ENCODE measurements at regions not wholly inside any gene's neighbourhood (a gene's known extent, or its start where the extent isn't known, plus 50 kb on each side); places are given as distances from the start of the nearest gene placed in this dataset.

DNA sequence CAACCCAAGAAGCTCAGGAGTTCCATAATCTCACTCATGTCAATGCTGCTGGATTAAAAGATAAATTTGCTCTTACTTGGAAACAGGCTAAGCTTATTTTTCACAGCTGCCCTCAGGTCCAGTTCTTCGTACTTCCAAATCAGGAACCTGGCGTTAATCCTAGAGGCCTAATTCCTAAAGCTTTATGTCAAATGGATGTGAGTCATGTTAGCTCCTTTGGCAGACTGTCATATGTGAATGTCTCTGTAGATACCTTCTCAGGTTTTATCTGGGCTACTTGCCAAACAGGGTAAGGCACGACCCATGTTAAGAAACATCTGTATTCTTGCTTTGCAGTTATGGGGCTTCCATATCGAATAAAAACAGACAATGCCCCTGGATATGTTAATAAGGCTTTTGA lies 504.6 kb downstream of the ALG10 start:
- in situ Hi-C loops (cut with MboI; ENCODE audit: low pct_unique_long_range_greater_than_20kb, low sequenced_read_pairs) = no loop called here
- no peak for DNase-seq

- in situ Hi-C loops (cut with MboI; ENCODE audit: low pct_unique_long_range_greater_than_20kb, low sequenced_read_pairs) = no loop called here
- no peak for DNase-seq
Measured at GRCh38 chr12:34547276-34547675, 525.0 kb downstream of the ALG10 start.

DNA sequence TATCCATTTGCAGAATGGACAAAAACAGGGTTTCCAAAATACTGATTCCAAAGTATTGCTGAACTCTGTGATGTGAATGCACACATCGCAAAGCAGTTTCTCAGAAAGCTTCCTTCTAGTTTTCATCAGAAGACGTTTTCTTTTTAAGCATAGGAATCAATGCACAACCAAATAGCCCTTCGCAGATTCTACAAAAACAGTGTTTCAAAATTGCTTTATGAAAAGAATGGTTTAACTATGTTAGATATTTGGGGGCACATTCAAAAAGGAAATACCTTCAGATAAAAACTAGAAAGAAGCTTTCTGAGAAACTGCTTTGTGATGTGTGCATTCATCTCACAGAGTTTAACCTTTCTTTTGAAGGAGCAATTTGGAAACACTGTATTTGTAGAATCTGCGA lies 569.7 kb downstream of the ALG10 start:
- in situ Hi-C loops (cut with MboI; ENCODE audit: low pct_unique_long_range_greater_than_20kb, low sequenced_read_pairs) = no loop called here
- no peak for DNase-seq

DNA sequence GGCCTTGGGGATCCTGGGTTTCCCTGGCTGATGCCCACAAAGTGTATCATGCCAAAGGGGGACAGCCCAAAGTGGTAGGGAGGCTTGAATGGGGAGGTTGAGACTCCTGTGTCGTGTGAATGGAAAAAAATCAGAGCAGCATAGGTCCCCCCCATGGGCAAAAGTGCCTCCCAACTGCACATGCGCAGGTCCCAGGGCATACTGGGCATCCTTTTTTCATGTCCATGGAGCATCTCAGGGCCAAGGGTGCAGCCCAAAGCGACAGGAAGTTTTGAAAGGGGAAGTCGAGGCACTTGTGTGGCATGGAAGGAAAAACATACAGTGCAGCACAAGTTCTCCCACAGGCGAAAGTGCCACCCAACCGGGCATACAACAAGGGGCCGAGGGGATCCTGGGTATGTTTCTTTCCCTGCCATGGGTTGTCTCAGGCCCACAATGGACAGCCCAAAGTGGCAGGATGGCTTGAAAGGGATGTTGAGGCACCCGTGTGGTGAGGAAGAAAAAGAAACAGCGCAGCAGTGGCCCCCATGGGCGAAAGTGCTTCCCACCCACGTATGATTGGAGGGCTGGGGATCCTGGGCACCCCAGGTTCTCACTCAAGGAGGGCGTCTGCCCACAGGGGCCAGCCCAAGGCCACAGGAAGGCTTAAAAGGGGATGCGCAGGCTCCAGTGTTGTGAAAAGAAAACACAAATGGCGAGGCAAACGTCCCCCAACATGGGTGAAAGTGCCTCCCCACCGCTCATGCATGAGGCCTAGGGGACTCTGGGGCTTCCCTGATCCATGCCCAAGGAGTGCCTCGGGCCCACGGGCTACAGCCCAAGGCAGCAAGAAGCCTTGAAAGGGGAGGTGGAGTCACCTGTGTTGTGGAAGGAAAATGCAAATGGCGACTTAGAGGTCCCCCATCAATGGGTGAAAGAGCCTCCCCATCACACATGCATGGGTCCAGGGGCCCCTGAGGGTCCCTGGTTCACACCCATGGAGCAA lies 573.7 kb downstream of the ALG10 start:
- in situ Hi-C loops (cut with MboI; ENCODE audit: low pct_unique_long_range_greater_than_20kb, low sequenced_read_pairs) = no loop called here

GRCh38 chr12:34597548-34598351 lies 575.5 kb downstream of the ALG10 start:
- in situ Hi-C loops (cut with MboI; ENCODE audit: low pct_unique_long_range_greater_than_20kb, low sequenced_read_pairs) = no loop called here

More for the DNA sequence above, 573.7 kb downstream of the ALG10 start:
- no peak for DNase-seq

GRCh38 chr12:34598352-34598827 lies 576.1 kb downstream of the ALG10 start:
- no peak for DNase-seq
- in situ Hi-C loops (cut with MboI; ENCODE audit: low pct_unique_long_range_greater_than_20kb, low sequenced_read_pairs) = no loop called here

More at GRCh38 chr12:34597548-34598351, 575.5 kb downstream of the ALG10 start:
- DNase-seq = no peak

GRCh38 chr12:34598851-34599529 lies 576.7 kb downstream of the ALG10 start:
- in situ Hi-C loops (cut with MboI; ENCODE audit: low pct_unique_long_range_greater_than_20kb, low sequenced_read_pairs) = no loop called here
- no peak for DNase-seq

GRCh38 chr12:34599530-34600513 lies 577.5 kb downstream of the ALG10 start:
- in situ Hi-C loops (cut with MboI; ENCODE audit: low pct_unique_long_range_greater_than_20kb, low sequenced_read_pairs) = no loop called here
- no peak for DNase-seq

DNA sequence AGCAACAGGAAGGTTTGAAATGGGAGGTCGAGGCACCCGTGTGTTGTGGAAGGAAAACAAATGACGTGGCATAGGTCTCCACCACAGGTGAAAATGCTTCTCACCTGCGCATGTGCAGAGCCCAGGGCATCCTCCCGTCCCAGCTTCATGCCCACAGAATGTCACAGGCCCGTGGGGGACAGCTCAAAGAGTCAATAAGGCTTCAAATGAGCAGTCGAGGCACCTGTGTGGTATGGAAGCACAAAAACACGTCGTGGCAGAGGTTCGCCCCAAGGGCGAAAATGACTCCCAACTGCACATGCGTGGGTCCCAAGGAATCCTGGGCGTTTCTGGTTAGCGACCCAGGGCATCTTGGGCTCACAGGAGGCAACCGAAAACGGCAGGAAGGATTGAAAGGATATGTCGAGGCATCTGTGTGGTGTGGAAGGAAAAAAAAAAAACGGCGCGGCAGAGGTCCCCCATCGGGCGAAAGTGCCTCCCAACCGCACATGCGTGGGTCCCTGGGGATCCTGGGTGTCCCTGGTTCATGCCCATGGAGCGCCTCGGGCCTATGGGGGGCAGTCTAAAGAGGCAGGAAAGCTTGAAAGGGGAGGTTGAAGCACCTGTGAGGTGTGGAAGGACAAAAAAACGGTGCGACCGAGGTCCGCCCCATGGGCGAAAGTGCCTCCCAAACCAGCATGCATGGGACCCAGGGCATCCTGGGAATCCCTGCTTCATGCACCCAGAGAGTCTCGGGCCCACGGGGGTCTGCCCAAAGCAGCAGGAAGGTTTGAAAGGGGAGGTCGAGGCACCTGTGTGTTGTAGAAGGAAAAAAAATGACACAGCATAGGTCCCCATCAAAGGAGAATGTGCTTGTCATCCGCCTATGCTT lies 578.5 kb downstream of the ALG10 start:
- in situ Hi-C loops (cut with MboI; ENCODE audit: low pct_unique_long_range_greater_than_20kb, low sequenced_read_pairs) = no loop called here
- DNase-seq = no peak

DNA sequence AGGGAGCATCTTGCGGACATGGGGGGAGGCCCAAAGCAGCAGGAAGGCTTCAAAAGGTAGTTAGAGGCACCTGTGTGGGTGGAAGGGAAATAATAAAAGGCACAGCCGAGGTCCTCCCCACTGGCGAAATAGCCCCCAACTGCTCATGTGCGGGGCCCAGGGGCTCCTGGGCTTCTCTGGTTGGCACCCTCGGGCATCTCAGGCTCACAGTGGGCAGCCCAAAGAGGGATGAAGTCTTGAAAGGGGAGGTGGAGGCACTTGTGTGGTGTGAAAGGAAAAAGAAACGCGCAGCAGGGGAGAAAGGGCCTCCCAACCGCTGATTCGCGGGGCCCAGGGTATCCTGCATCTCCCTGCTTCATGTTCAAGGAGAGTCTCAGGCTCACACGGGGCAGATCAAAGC lies 579.4 kb downstream of the ALG10 start:
- no peak for DNase-seq

GRCh38 chr12:34602213-34602940 lies 580.1 kb downstream of the ALG10 start:
- in situ Hi-C loops (cut with MboI; ENCODE audit: low pct_unique_long_range_greater_than_20kb, low sequenced_read_pairs) = no loop called here
- no peak for DNase-seq

More for the DNA sequence above, 579.4 kb downstream of the ALG10 start:
- in situ Hi-C loops (cut with MboI; ENCODE audit: low pct_unique_long_range_greater_than_20kb, low sequenced_read_pairs) = no loop called here

GRCh38 chr12:34603382-34604035 lies 581.2 kb downstream of the ALG10 start:
- in situ Hi-C loops (cut with MboI; ENCODE audit: low pct_unique_long_range_greater_than_20kb, low sequenced_read_pairs) = no loop called here
- no peak for DNase-seq

DNA sequence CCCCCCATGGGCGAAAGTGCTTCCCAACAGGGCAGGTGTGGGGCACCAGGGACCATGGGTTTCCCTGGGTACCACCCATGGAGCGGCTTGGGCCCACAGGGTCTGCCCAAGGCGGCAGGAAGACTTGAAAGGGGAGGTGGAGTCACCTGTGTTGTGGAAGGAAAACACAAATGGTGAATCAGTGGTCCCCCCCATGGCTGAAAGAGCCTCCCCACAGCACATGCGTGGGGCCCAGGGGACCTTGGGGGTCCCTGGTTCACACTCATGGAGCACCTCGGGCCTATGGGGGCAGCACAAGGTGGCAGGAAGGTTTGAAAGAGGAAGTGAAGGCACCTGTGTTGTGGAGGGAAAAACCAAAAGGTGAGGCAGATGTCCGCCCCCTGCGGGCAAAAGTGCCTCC lies 581.9 kb downstream of the ALG10 start:
- DNase-seq = no peak
- in situ Hi-C loops (cut with MboI; ENCODE audit: low pct_unique_long_range_greater_than_20kb, low sequenced_read_pairs) = no loop called here

DNA sequence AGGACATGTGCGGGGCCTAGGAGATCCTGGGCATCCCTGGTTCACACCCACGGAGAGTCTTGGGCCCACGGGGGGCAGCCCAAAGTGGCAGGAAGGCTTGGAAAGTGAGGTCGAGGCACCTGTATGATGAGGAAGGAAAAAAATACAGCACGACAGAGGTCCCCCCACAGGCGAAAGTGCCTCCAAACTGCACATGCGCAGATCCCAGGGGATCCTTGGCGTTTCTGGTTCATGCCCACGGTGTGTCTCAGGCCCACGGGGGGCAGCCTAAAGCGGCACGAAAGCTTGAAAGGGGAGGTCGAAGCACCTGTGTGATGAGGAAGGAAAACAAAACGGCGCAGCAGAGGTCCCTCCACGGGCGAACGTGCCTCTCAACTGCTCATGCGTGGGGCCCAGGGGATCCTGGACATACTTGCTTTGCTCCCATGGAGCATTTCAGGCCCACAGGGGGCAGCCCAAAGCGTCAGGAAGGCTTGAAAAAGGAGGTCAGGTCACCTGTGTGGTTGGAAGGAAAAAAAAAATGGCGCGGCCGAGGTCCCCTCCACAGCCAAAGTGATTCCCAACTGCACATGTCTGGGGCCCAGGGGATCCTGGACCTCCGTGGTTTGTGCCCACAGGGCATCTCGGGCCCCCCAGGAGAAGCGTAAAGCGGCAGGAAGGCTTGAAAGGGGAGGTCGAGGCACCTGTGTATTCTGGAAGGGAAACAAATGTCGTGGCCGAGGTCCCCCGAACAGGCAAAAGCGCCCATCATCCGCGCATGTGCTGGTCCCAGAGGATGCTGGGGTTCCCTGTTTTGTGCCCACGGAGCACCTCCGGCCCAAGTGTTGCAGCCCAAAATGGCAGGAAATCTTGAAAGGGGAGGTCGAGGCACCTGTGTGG lies 582.6 kb downstream of the ALG10 start:
- in situ Hi-C loops (cut with MboI; ENCODE audit: low pct_unique_long_range_greater_than_20kb, low sequenced_read_pairs) = no loop called here
- DNase-seq = no peak

DNA sequence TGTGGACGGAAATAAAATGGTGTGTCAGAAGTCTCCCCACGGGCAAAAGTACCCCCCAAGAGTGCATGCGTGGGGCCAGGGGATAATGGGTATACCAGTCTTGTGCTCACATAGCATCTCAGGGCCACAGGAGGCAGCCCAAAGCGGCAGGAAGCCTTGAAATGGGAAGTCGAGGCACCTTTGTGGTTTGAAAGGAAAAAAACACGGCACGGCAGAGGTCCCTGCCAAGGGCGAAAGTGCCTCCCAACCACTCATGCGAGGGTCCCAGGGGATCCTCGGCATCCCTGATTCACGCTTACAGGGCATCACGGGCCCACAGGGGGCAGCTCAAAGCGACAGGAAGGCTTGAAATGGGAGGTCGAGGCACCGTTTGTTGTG lies 583.2 kb downstream of the ALG10 start:
- in situ Hi-C loops (cut with MboI; ENCODE audit: low pct_unique_long_range_greater_than_20kb, low sequenced_read_pairs) = no loop called here
- no peak for DNase-seq

Data from KBM-7 (cell line).